GM18511 (cell line): ENCODE measurements at regions not wholly inside any gene's neighbourhood (a gene's known extent, or its start where the extent isn't known, plus 50 kb on each side); places are given as distances from the start of the nearest gene placed in this dataset.
"Not testable (repeated sequence)": the region's sequence is repeated elsewhere in the genome, so short reads cannot be mapped to it uniquely, and the experiment has no call there.

Source experiments
- ATAC-seq: cut with Tn5 transposase; IDR thresholded peaks from one replicate; pipeline ENCODE4 v1.9.1; 2021; ENCODE audit warnings: mild to moderate bottlenecking, moderate library complexity; ENCODE audit not compliant: unreplicated experiment

DNA sequence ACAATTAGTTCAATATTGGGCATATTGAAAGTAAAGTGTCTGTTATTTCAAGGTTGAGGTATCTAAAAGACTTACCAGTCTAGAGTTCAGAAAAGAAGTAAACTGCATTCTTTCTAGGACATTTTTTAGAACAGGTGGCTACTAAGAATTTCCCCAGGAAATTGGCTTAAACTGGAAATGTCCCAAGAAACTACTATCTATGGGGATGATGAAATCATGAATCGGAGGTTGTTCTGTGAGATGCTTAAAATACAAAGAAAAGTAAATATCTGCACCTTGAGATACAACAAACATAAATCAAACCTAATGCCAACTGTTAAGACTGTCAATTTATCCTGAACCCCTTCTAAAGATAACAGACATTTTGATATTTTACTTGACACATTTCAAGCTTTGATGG lies 226.5 kb upstream of the NREP start:
- no peak for ATAC-seq

DNA sequence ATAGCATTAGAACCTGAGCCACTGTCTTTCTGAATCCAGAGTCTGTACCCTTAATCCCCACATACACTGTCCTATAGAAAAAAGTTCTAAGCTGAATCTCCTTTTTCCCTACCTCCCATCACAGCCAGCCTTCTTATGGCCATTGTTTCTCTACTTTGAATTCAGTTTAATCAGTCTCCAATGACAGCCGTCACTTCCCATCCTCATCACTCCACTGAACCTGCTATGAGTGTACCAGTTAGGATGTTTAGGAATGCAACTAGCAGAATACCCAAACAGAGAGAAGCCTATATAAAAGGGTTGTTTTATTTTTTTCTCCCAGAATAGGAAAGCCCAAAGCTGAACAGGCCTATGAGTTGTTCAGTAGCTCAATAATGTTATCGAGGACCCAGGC lies 220.4 kb upstream of the NREP start:
- no peak for ATAC-seq

DNA sequence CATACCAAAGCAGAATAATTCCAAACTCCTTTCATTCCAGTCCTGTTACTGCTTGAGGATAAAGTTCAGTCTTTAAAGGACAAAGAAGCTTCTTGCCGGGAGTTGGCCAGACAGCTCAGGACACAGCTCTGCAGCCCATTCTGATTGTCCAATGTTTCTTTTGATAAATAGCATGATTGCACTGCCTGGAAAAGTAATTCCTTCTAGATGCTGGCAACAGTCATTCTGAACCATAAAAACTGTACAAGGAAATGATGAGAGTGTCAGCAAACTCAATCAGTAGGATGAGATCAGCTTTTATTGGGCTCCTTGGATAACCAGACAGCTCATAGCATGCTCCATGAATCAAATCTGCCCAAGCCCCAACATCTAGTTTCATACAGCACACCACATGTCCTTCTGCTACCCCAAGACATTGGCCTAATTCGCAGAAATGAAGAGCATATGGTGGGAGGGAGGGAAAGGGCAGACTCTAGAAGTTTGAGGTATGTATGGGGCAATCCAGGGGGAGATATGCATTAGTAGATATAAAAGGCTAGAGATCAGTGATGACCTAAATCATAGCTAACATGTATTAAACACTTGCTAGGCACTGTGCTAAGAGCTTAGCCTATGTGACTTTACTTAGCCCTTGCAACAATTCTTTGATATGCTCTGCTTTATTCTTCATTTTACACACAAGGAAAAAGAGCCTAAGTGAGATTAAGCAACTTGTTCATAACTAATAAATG lies 219.9 kb upstream of the NREP start:
- ATAC-seq = no peak

DNA sequence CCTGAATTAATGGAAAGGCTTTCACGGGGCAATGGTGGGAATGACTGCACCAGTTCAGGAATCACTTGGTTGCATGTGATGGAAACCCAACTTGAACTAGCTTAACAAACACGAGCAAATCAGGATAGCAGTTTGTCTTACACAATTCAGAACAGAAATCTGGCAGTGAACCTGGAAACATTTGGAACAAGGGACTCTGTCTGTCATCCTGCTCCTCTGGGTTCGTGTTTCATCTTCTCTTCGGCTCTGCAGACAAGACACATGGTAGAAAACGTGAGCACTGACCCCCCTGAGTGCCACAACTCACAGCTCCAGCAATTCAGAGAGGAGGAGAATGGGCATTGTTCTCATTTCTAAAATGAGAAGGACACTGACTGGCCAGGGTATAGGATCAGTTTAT lies 218.1 kb upstream of the NREP start:
- ATAC-seq = no peak

DNA sequence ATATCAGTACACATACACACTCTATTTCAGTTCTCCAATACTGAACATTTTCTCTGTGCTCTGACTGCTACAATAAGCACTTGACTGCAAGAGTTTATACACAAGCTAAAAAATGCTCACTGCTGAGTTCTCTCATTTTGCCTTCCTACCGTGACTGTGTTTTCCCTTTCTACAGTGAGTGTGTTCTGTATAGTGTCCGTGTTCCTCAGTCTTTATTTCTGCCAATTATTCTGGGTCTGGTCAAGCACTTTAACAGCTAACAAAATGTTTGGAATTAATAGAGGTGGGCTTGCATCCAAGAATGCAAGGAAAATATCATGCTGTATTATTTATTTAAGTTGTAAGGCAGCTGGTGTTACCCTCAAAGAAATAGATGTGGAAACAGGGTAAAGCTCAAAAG lies 217.0 kb upstream of the NREP start:
- ATAC-seq = no peak

DNA sequence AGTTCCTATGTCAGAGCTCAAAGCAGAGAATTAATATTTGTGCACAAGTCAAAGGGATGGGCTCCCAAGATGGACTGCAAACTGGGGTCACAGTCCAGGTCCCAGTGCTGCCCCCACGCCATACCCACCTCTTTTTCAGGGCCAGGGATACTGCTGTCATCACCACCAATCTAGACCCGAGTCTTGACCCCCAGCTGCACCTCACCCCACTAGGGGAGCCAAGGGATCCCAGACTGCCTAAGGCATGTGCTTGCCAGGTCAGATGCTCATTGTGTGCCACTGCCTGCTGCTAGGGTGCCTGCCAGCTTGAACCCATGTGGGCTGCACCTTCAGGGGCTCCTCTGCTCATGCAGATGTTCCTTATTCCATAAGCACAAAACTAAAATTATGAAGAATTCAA lies 215.6 kb upstream of the NREP start:
- no peak for ATAC-seq

DNA sequence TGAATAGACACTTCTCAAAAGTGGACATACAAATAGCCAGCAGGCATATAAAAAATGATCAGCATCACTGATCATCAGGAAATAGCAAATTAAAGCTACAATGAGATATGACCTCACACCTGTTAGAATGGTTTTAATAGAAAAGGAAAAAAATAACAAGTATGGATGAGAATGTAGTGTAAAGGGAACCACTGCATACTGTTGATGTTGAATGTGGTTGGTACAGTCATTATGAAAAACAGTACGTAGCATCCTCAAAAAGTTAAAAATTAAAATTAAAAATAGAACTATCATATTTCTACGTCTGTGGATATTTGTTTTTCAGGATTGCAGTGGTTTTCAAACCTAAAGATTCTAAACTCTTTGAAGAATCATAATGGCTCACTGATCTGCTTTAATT lies 215.1 kb upstream of the NREP start:
- peak; percentile 75 for ATAC-seq

DNA sequence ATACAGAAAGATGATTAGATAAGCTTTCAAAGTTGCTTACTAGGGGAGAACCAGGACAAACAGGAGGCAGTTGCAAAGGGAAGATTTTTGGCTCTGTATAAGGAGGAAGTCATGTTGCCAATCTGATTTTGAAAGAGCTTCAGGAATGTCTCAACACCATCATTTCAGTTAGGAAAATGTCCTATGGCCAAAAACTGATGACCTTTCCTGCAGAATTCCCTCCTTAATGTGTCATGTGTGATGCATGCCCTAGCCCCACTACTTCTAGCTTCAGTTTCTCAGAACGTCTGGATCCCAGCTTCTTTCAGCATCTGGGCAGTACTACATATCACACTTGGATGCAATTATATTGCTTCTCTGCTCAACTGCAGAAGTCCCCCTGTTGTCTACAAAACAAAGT lies 211.5 kb upstream of the NREP start:
- ATAC-seq = no peak

DNA sequence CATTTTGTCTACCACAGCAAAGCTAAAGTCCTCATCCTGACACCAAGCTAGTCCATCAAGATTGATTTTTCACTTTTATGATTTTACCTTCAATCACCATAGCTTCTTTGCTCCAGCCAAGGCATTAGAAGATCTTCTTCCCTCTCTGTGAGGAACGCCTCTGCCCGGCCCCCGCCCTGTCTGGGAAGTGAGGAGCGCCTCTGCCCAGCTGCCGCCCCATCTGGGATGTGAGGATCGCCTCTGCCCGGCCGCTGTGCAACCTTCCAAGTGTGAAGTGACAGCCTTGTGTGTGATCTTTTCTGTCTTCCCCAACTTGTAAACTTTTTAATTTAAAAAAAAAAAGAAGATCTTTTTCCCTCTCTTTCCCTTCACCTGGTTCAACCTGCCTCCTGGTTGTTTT lies 210.5 kb upstream of the NREP start:
- no peak for ATAC-seq

DNA sequence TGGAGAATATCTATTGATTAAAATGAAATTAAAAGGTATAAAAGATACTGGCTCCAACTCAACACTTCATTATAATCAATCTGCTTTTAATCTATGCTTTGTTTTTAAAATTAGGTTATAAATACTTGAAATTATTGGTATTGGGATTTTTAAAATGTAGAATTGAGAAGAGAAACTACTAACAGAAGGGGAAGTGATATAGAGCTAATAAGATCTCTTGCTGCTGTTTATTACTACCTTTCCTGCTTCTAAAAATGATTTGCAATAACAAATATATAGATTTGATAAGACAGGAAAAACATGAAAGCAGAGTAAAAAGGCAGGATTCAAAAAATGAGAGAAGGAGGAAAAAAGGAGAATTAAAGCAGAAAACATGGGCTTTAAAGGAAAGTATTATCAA lies 209.3 kb upstream of the NREP start:
- peak; percentile 60 for ATAC-seq

DNA sequence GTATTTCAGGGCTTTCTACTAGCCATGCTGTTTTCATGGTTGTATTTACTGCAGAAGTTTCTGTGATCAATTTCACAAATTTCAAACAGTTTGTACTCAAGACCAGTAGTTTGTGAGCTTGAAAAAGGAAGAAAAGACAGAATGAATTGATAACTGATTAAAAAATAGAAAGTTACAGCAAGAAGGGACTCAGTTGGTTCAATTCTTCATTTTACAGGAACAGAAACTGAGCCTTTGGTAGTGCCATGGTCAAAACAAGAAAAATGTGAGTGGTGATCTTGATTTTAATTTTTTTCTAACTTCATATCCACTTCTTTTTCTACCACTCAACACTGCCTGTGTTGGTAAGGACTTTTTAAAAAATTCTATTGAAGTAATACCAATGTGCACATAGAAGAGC lies 206.6 kb upstream of the NREP start:
- no peak for ATAC-seq

DNA sequence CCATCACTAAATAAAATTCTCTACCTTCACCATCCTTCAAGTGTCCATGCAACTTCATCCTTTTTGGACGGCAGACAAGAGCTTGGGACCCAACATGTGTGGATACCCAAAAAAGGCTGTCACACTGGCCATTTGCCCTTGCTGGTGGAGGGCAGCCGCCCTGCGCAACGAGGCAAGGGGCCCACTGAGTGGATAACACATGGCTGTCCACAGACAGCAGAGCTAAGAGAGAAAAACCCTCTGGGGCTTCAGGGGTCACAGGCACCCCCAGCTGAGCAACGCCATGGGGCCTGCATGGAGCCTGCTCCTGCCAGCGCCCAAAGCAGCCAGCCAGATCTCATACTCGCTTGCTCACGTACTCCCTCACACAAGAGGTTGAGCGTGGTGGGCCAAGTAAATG lies 205.9 kb upstream of the NREP start:
- no peak for ATAC-seq

DNA sequence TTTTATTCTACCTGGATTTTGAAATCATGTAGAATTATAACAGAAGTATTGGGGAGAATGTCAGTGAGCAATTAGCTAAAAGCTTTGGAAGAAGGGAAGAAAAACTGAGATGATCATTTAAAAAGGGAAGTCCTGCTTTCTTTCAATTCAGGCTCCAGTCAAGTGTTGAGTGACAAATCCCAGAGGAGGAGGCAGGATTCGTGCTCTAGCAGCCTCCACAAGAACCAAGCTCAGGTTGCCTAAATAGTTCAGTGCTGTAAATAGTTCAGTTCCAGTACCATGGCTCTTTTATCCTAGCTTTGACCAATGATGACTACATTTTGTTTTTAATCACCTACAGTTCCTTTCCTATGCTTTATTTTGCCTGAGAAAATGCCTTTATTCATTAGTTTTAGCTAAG lies 204.9 kb upstream of the NREP start:
- ATAC-seq = no peak

DNA sequence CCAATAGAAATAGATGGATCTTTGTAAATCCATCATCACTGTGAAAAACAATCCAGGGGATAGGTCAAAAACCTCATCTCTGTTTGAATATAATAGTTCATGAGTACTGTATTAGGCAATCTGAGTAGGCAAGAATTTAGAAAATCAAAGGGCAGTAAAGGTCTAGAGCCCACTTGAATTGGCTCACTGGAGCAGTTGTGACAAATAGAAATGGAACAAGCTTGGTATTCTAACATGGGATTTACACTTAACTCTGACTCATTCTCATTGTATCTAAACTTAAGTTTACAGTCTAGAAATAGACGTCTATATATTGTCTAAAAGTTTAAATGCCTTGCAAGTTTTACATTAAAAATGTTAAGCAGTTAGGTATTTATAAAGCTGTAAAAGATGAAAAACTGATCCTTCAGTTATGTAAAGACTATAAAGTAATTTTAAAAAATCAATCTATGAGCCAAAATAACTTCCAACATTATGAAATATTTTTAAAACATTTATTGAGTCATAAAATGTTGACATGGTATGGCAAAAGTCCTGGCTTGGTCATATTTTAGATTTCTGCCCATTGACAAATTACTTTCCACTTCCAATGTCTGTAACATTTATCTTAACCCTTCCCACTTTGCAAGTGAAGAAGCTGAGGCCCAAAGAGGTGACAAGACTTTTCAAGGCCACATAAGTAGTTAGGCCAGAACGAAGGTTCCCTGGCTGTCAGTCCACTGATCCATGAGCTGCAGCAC lies 203.7 kb upstream of the NREP start:
- ATAC-seq = no peak

DNA sequence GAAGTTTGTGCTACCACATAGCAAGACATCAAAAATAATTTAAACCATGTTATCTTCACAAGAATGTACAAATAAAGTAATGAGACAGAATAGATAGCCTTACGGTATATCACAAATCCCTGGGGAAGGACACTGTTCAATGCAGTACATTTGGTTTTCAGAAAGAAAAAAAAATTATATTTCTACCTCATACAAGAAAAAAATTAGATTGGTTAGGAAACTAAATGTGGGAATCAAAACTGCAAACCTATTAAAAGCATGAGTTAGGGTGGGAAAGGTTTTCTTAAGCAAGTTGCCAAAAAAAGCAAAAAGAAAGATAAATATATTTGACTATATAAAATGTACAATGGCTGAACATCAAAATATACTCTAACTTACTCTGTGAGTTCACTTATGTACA lies 201.9 kb upstream of the NREP start:
- ATAC-seq = no peak

DNA sequence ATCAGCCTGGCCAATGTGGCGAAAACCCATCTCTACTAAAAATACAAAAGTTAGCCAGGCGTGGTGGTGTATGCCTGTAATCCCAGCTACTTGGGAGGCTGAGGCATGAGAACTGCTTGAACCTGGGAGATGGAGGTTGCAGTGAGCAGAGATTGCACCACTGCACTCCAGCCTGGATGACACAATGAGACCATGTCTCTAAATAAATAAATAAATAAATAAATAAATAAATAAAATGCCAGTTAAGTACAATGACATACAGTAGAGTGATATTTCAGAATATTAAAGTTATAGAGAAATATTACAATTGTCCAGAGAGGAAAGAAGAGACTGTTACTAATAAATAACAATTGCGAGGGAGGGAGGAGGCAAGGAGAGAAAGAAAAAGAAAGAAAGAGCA lies 199.8 kb upstream of the NREP start:
- not testable (repeated sequence) for ATAC-seq

DNA sequence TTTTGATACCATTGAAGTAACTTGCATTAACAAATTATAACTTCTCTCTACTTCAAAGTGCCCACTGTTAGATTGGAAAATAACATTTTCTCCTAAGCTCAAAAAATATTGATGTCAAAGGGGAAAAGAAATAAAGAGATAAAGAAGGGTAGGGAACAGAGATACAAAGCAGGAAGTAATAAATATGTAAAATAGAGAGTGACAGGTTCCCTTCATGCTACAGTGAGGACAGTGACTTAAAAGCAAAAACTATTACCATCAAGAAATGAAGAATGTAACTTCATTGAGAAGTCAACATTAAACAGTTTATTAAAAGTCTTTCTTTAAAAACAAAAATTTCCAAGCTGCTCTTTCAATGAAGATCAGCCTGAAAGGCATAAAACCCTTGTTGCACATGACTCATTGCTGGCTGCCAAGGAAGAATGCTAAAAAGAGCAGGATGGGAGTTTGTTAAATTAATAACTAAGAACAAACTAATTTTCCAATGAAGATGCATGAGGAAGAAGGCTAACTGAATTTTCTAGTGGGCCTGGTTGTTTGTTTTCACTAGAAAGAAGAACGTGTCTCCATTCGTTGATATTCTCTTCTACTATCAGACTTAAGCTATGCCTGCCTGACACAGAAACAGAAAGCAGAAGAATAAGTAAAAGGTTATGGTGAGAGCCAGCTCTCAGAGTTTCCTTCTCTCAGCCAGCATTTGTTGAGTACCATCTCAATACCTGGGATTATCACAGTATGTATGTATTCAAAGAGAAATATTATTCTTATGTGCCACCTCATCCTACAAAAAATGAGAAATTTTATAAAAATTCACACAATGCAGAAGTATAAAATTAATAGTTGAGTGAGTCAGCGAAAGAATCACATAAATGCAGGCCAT lies 197.8 kb upstream of the NREP start:
- ATAC-seq = peak; percentile 87

DNA sequence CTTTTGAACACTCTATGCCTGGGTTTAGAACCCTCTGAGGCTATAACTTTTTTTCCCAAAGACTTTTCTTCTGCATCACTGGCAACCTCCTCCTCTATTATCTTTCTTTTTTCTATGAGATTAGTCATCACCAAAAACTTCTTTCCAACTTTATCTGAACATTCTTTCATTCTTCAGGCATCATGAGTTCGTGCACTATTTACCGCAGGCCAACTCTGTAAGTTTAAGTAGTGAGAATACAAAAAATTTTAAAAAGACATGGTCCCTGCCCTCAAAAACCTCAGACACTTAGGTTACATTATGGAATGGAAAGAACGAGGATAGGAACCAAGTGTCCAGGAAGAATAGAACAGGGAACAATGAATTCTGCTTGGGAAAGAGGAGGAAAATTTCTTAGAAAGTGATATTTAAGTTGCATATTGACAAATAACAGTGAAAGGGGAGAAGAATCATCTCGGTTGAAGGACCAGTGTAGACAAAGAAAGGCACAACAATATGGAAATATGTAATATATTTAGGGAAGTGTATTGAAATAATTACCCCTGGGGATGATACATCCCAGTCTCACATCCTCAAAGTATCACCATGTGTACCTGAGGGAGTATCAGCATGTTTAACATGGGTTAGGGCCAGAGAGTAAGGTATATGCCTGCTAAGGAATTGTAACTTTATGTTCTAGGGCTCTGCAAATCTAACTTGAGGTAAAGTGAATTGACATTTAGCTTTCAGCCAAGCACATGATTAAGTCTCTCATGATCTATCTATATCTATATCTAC lies 196.5 kb upstream of the NREP start:
- no peak for ATAC-seq

DNA sequence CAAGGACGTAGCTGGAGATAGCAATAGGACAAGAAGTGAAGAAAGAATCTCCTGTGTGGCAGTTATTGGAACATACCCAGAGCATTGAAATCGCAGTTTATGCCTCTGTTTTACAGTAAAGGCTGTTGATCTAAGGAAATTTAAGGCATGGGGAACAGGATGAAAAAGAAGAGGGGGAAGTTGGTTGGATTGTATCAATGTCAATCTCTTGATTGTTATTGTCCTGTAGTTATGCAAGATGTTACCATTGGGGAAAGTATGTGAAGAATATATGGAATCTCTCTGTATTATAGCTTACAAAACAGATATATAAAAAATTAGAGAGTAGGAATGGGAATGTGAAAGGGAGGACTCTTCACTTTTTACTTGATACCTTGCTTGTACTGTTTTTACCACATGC lies 195.6 kb upstream of the NREP start:
- ATAC-seq = no peak

DNA sequence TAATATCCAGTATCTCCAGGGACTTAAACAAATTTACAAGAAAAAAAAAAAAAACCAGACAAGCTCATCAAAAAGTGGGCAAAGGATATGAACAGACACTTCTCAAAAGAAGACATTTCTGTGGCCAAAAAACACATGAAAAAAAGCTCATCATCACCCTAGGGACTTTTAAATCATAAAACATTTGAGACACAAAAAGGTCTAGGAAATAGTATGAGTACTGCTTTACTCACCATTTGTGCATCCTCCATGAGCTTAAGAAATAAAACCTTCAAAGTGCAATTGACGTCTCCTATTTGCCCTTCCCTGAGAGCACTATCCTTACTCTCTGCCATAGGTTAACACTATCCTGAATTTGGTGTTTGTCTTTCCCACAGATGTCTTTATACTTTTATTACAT lies 193.7 kb upstream of the NREP start:
- no peak for ATAC-seq
